GM12878 (cell line): ENCODE measurements at regions not wholly inside any gene's neighbourhood (a gene's known extent, or its start where the extent isn't known, plus 50 kb on each side); places are given as distances from the start of the nearest gene placed in this dataset.

Experiments used
- ATAC-seq: fragments of 200-7000 bp; cut with Tn5 transposase; 3 replicates; pipeline ENCODE4 v1.9.1; 2020; ENCODE audit warnings: mild to moderate bottlenecking, moderate library complexity
- BruUV-seq: library from RNA; stranded (reverse); fragments of 400-500 nt; replicated peaks from 2 replicates; lab custom pipeline; 2021; lab: Mats Ljungman, UMichigan
- CTCF ChIA-PET: fragments of 300-600 bp; sonication (Branson Sonifier 250); formaldehyde crosslinking; extraction: SDS; loops from one replicate; lab custom pipeline; 2021; ENCODE audit warnings: inconsistent platforms; lab: Yijun Ruan, JAX
- POLR2A ChIA-PET: fragments of 350-600 bp; formaldehyde crosslinking; extraction: SDS; loops from one replicate; lab custom pipeline; 2021; ENCODE audit warnings: inconsistent platforms; lab: Charles Lee
- RAD21 ChIA-PET: fragments of 300-600 bp; sonication (Branson Sonifier 250); formaldehyde crosslinking; loops from one replicate; lab custom pipeline; 2023; ENCODE audit warnings: antibody characterized with exemption; ENCODE audit not compliant: unreplicated experiment; lab: Charles Lee
- SMC1A ChIA-PET: fragments of 300-600 bp; sonication (Branson Sonifier 250); formaldehyde crosslinking; loops from one replicate; lab custom pipeline; 2023; ENCODE audit not compliant: unreplicated experiment, uncharacterized antibody; lab: Charles Lee
- DNase-seq: peaks from one replicate; pipeline ENCODE4 v3.0.0-alpha.2; 2011; ENCODE audit warnings: low read depth, low spot score
- FAIRE-seq: peaks from 3 replicates; lab custom pipeline; 2011; peaks lifted over from hg19 to GRCh38; lab: Jason Lieb, UNC
- H2AFZ ChIP-seq: 2 replicates; pipeline ENCODE4 v1.6.0; 2011; ENCODE audit warnings: low read depth, low read length, control low read depth; ENCODE audit not compliant: control insufficient read depth
- H3K27ac ChIP-seq: 2 replicates; pipeline ENCODE4 v1.5.1; 2011; ENCODE audit warnings: control low read depth; ENCODE audit not compliant: control insufficient read depth, insufficient read depth
- H3K27me3 ChIP-seq, 2 experiments: replicated peaks in 1 of 2; 2 replicates each; pipeline versions ENCODE4 v1.6.0 to v1.6.1; 2011; ENCODE audit warnings: low read length in 1 of 2; ENCODE audit not compliant: control insufficient read depth in 2 of 2, insufficient read depth in 2 of 2
- H3K36me3 ChIP-seq, 2 experiments: 2 replicates each; pipeline ENCODE4 v1.5.1; 2011; ENCODE audit warnings: low read length in 1 of 2; ENCODE audit not compliant: control insufficient read depth in 2 of 2, insufficient read depth in 2 of 2
- H3K4me1 ChIP-seq: 2 replicates; pipeline ENCODE4 v1.6.1; 2011; ENCODE audit warnings: mild to moderate bottlenecking, low read length, moderate library complexity, mixed read lengths; ENCODE audit not compliant: control insufficient read depth, insufficient read depth
- H3K4me2 ChIP-seq: 2 replicates; pipeline ENCODE4 v1.6.0; 2011; ENCODE audit warnings: control low read depth; ENCODE audit not compliant: control insufficient read depth, insufficient read depth
- H3K4me3 ChIP-seq: fragments of 200-600 bp; sonication (generic); 2 replicates; pipeline ENCODE4 v1.5.1; 2016
- H3K79me2 ChIP-seq: 2 replicates; pipeline ENCODE4 v1.6.0; 2011; ENCODE audit warnings: low read length; ENCODE audit not compliant: control insufficient read depth, insufficient read depth
- H3K9ac ChIP-seq: 2 replicates; pipeline ENCODE4 v1.8.0; 2011; ENCODE audit warnings: low read length, control low read depth, mixed read lengths; ENCODE audit not compliant: control insufficient read depth, insufficient read depth
- H3K9me3 ChIP-seq: replicated peaks from 3 replicates; pipeline ENCODE4 v1.5.1; 2011; ENCODE audit warnings: mild to moderate bottlenecking, low read length; ENCODE audit not compliant: control insufficient read depth, insufficient read depth
- H4K20me1 ChIP-seq: 2 replicates; pipeline ENCODE4 v1.6.0; 2011; ENCODE audit not compliant: control insufficient read depth, insufficient read depth
- CREM ChIP-seq: IDR thresholded peaks from 2 replicates; pipeline ENCODE4 v1.6.1; 2014; ENCODE audit warnings: antibody characterized with exemption, low read depth
- EGR1 ChIP-seq, 2 experiments: IDR thresholded peaks; 1 replicate in 1 of 2; 2 replicates in 1 of 2; pipeline ENCODE4 v1.6.1; 2011 to 2012; ENCODE audit warnings: low read depth in 2 of 2, low read length in 2 of 2, borderline replicate concordance in 1 of 2, mild to moderate bottlenecking in 1 of 2, moderate library complexity in 1 of 2
- NFIC ChIP-seq: IDR thresholded peaks from 2 replicates; pipeline ENCODE4 v1.6.1; 2012; ENCODE audit warnings: low read depth, mild to moderate bottlenecking, inconsistent platforms, low read length, moderate library complexity
- NR2C1 ChIP-seq: fragments of 450-650 bp; IDR thresholded peaks from 2 replicates; pipeline ENCODE4 v1.6.1; 2017; ENCODE audit warnings: antibody characterized with exemption, mild to moderate bottlenecking, moderate library complexity
- PAX8 ChIP-seq: fragments of 450-650 bp; IDR thresholded peaks from 2 replicates; pipeline ENCODE4 v1.6.1; 2017; ENCODE audit warnings: mild to moderate bottlenecking, moderate library complexity
- SRF ChIP-seq, 2 experiments: IDR thresholded peaks; 2 replicates each; pipeline ENCODE4 v1.6.1; 2011; ENCODE audit warnings: low read depth in 2 of 2, low read length in 2 of 2, mild to moderate bottlenecking in 1 of 2, moderate library complexity in 1 of 2
- STAT3 ChIP-seq: IDR thresholded peaks from 2 replicates; pipeline ENCODE4 v1.6.1; 2011; ENCODE audit warnings: low read depth, low read length, improper control_type of control experiment
- TCF7 ChIP-seq: IDR thresholded peaks from 2 replicates; pipeline ENCODE4 v1.6.1; 2014; ENCODE audit warnings: antibody characterized with exemption, borderline replicate concordance
- ZNF274 ChIP-seq: IDR thresholded peaks from one replicate; pipeline ENCODE4 v1.8.0; 2011; ENCODE audit not compliant: insufficient read length, insufficient read depth
- ZNF384 ChIP-seq: IDR thresholded peaks from 2 replicates; pipeline ENCODE4 v1.6.1; 2012; ENCODE audit warnings: low read depth, mild to moderate bottlenecking, low read length, improper control_type of control experiment, borderline replicate concordance
- ZSCAN29 ChIP-seq: fragments of 450-650 bp; IDR thresholded peaks from 2 replicates; pipeline ENCODE4 v1.6.1; 2017; ENCODE audit warnings: mild to moderate bottlenecking, moderate library complexity
- WGBS: methylation state at CpG from one replicate; pipeline ENCODE4 v1.1.6; 2016; ENCODE audit warnings: low lambda C conversion rate; ENCODE audit not compliant: insufficient replicate concordance, insufficient coverage; ENCODE audit errors: missing lambda C conversion rate; 5-methylcytosine and 5-hydroxymethylcytosine counted together
- in situ Hi-C: fragments of 300-500 bp; cut with MboI; formaldehyde crosslinking; loops from 9 replicates; pipeline ENCODE4 v1.14.3; 2018; ENCODE audit warnings: mixed read lengths
- intact Hi-C: fragments of 100-400 bp; cut with micrococcal nuclease; formaldehyde crosslinking; loops from one replicate; pipeline ENCODE4 v1.14.2; 2022; ENCODE audit not compliant: unreplicated experiment
- TF ChIP-seq, protein P1 (sequence below): IDR thresholded peaks from 2 replicates; pipeline ENCODE4 v1.6.1; 2012; ENCODE audit warnings: low read depth, low read length, improper control_type of control experiment
- TF ChIP-seq, protein P2 (sequence below): IDR thresholded peaks from 2 replicates; pipeline ENCODE4 v1.6.1; 2011; ENCODE audit warnings: borderline replicate concordance, low read depth, mild to moderate bottlenecking, moderate library complexity, mixed read lengths, low read length; ENCODE audit not compliant: insufficient read depth; ENCODE audit errors: extremely low read length
- TF ChIP-seq, protein P3 (sequence below): fragments of 450-650 bp; IDR thresholded peaks from 2 replicates; pipeline ENCODE4 v1.6.1; 2018; ENCODE audit warnings: borderline replicate concordance, mild to moderate bottlenecking; ENCODE audit not compliant: partially characterized antibody

DNA sequence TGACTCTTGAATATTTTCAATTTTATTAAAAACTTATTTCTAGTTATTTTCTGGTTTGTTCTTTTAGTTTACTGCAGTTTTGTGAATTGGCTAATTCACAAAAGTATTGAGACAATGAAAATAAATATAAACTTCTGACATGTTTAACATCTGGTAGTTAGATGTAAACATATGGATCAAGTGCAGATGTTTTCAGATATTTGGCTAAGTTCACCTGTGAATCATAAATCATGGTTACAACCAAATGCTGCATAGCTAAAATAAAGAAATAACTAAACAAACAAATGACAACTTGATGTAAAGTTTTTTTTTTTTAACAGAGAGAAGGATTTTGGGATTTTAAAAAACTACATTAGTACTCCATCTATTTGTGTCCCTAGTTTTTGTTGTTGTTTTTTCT is 484.6 kb downstream of the SLCO4C1 start (continued):
- TF ChIP-seq ZNF384: no peak

DNA sequence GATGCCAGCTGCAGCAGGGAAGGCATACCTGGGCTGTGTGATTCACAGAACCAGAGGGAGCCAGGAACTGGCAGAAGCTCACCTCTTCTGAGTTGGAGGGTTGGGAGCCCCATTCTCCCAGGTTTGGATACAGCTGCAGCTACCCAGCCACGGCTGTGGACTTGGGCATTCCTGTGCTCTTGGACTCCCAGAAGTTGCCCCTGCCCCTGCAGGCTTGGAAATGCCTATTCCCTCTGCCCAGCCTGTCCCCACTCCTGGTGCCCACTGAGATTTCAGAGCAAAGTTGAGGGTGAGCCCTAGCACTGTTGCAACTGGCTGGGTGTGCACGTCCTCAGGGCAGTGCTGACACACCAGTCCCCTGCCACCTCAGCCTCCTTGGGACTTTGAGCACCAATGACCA is 489.7 kb downstream of the SLCO4C1 start:
- no TSS peak for BruUV-seq
- no peak overlapping the region for H2AFZ ChIP-seq
- no peak for TF ChIP-seq STAT3
- TF ChIP-seq ZNF274: no peak
- no peak for TF ChIP-seq NFIC
- no peak for TF ChIP-seq CREM
- TF ChIP-seq, protein P1, sequence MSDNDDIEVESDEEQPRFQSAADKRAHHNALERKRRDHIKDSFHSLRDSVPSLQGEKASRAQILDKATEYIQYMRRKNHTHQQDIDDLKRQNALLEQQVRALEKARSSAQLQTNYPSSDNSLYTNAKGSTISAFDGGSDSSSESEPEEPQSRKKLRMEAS: no peak
- no peak for TF ChIP-seq TCF7
- TF ChIP-seq ZSCAN29: no peak
- no peak for TF ChIP-seq PAX8
- TF ChIP-seq SRF (IDR thresholded peaks at IDR 0.05; ENCODE audit: low read depth in 2 of 2, low read length in 2 of 2): no peak
- TF ChIP-seq, protein P2, sequence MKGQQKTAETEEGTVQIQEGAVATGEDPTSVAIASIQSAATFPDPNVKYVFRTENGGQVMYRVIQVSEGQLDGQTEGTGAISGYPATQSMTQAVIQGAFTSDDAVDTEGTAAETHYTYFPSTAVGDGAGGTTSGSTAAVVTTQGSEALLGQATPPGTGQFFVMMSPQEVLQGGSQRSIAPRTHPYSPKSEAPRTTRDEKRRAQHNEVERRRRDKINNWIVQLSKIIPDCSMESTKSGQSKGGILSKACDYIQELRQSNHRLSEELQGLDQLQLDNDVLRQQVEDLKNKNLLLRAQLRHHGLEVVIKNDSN: no peak
- TF ChIP-seq, protein P3, sequence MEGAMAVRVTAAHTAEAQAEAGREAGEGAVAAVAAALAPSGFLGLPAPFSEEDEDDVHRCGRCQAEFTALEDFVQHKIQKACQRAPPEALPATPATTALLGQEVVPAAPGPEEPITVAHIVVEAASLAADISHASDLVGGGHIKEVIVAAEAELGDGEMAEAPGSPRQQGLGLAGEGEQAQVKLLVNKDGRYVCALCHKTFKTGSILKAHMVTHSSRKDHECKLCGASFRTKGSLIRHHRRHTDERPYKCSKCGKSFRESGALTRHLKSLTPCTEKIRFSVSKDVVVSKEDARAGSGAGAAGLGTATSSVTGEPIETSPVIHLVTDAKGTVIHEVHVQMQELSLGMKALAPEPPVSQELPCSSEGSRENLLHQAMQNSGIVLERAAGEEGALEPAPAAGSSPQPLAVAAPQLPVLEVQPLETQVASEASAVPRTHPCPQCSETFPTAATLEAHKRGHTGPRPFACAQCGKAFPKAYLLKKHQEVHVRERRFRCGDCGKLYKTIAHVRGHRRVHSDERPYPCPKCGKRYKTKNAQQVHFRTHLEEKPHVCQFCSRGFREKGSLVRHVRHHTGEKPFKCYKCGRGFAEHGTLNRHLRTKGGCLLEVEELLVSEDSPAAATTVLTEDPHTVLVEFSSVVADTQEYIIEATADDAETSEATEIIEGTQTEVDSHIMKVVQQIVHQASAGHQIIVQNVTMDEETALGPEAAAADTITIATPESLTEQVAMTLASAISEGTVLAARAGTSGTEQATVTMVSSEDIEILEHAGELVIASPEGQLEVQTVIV: no peak
- no peak for TF ChIP-seq NR2C1
- TF ChIP-seq EGR1 (IDR thresholded peaks at IDR 0.05; ENCODE audit: borderline replicate concordance in 1 of 2, low read depth in 2 of 2, low read length in 2 of 2): no peak
- ChIA-PET POLR2A (no interaction called here), SMC1A (no interaction called here), CTCF (no interaction called here), RAD21 (no interaction called here)
- ATAC-seq (no peak), DNase-seq (no peak), FAIRE-seq (no peak)
- in situ Hi-C loops (no loop called here), intact Hi-C loops (no loop called here)
- no peak overlapping the region for H3K4me2 ChIP-seq
- no peaks in the 10 kb centered on the region for H3K79me2 ChIP-seq
- H3K9me3 ChIP-seq: no peaks in the 10 kb centered on the region
- no peak overlapping the region for H3K27ac ChIP-seq
- H3K9ac ChIP-seq: no peak overlapping the region
- H3K4me1 ChIP-seq: no peaks in the 10 kb centered on the region
- no peaks in the 10 kb centered on the region for H3K27me3 ChIP-seq
- H3K36me3 ChIP-seq: no peaks in the 10 kb centered on the region
- no peaks in the 10 kb centered on the region for H4K20me1 ChIP-seq
- WGBS: 0% methylated on average over 2 of the region's 2 CpGs
- no peak overlapping the region for H3K4me3 ChIP-seq
